HL-60 (cell line): ENCODE measurements at regions not wholly inside any gene's neighbourhood (a gene's known extent, or its start where the extent isn't known, plus 50 kb on each side); places are given as distances from the start of the nearest gene placed in this dataset.

ENCODE experiments used
- GABPA ChIP-seq: IDR thresholded peaks from 2 replicates; pipeline ENCODE4 v1.6.1; 2012; ENCODE audit warnings: low read depth
- POLR2AphosphoS5 ChIP-seq: IDR thresholded peaks from 2 replicates; pipeline ENCODE4 v1.6.1; 2012; ENCODE audit warnings: low read depth
- SPI1 ChIP-seq: IDR thresholded peaks from 2 replicates; pipeline ENCODE4 v1.6.1; 2012; ENCODE audit warnings: low read depth, mild to moderate bottlenecking, borderline replicate concordance
- TF ChIP-seq, protein P1 (sequence below): IDR thresholded peaks from one replicate; pipeline ENCODE4 v1.5.1; 2011; ENCODE audit warnings: low read length, control low read depth, inconsistent platforms; ENCODE audit not compliant: insufficient read depth
- TF ChIP-seq, protein P2 (sequence below): IDR thresholded peaks from 2 replicates; pipeline ENCODE4 v1.6.1; 2012; ENCODE audit warnings: low read depth; ENCODE audit not compliant: insufficient replicate concordance

DNA sequence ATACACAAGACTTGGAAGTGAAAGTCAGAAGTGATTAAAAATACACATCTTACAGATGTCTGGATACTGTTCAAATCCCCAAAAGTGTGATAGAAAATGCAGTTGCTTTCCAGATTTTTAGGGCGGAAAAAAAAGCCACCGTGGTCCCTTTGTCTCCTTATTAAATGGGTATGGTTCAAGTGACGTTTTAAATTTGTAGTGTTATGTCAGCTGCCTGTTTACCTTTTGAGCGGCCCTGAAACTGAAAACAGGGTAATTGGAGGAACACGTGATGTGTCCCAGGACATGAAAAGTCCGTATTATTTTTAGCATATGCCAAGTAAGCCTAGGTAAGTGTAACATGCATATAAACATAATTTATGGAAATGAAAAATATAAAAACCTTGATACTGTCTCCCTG is 109.0 kb upstream of the PDZRN3 start:
- TF ChIP-seq POLR2AphosphoS5 (no peak), GABPA (no peak), SPI1 (no peak)
- TF ChIP-seq, protein P1, sequence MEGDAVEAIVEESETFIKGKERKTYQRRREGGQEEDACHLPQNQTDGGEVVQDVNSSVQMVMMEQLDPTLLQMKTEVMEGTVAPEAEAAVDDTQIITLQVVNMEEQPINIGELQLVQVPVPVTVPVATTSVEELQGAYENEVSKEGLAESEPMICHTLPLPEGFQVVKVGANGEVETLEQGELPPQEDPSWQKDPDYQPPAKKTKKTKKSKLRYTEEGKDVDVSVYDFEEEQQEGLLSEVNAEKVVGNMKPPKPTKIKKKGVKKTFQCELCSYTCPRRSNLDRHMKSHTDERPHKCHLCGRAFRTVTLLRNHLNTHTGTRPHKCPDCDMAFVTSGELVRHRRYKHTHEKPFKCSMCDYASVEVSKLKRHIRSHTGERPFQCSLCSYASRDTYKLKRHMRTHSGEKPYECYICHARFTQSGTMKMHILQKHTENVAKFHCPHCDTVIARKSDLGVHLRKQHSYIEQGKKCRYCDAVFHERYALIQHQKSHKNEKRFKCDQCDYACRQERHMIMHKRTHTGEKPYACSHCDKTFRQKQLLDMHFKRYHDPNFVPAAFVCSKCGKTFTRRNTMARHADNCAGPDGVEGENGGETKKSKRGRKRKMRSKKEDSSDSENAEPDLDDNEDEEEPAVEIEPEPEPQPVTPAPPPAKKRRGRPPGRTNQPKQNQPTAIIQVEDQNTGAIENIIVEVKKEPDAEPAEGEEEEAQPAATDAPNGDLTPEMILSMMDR: no peak
- TF ChIP-seq, protein P2, sequence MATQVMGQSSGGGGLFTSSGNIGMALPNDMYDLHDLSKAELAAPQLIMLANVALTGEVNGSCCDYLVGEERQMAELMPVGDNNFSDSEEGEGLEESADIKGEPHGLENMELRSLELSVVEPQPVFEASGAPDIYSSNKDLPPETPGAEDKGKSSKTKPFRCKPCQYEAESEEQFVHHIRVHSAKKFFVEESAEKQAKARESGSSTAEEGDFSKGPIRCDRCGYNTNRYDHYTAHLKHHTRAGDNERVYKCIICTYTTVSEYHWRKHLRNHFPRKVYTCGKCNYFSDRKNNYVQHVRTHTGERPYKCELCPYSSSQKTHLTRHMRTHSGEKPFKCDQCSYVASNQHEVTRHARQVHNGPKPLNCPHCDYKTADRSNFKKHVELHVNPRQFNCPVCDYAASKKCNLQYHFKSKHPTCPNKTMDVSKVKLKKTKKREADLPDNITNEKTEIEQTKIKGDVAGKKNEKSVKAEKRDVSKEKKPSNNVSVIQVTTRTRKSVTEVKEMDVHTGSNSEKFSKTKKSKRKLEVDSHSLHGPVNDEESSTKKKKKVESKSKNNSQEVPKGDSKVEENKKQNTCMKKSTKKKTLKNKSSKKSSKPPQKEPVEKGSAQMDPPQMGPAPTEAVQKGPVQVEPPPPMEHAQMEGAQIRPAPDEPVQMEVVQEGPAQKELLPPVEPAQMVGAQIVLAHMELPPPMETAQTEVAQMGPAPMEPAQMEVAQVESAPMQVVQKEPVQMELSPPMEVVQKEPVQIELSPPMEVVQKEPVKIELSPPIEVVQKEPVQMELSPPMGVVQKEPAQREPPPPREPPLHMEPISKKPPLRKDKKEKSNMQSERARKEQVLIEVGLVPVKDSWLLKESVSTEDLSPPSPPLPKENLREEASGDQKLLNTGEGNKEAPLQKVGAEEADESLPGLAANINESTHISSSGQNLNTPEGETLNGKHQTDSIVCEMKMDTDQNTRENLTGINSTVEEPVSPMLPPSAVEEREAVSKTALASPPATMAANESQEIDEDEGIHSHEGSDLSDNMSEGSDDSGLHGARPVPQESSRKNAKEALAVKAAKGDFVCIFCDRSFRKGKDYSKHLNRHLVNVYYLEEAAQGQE: no peak
